GM23338 (cell line): ENCODE measurements at regions not wholly inside any gene's neighbourhood (a gene's known extent, or its start where the extent isn't known, plus 50 kb on each side); places are given as distances from the start of the nearest gene placed in this dataset.

Experiments
- CREB1 ChIP-seq: fragments of 250-450 bp; sonication (Bioruptor Pico); IDR thresholded peaks from 2 replicates; pipeline ENCODE4 v1.5.0; 2020; ENCODE audit warnings: low read depth, mild to moderate bottlenecking, moderate library complexity
- EZH2 ChIP-seq: fragments of 200-600 bp; sonication (generic); IDR thresholded peaks from one replicate; pipeline ENCODE4 v1.8.0; 2017; ENCODE audit warnings: antibody characterized with exemption, mild to moderate bottlenecking, low read depth; ENCODE audit not compliant: unreplicated experiment
- EZH2phosphoT487 ChIP-seq: fragments of 200-600 bp; sonication (generic); IDR thresholded peaks from one replicate; pipeline ENCODE4 v1.8.1; 2018; ENCODE audit warnings: antibody characterized with exemption; ENCODE audit not compliant: unreplicated experiment
- JUNB ChIP-seq: IDR thresholded peaks from one replicate; pipeline ENCODE4 v1.6.1; 2016; ENCODE audit warnings: antibody characterized with exemption; ENCODE audit not compliant: unreplicated experiment
- POLR2AphosphoS5 ChIP-seq: IDR thresholded peaks from 2 replicates; pipeline ENCODE4 v1.6.1; 2016; ENCODE audit warnings: antibody characterized with exemption, low read depth
- ZNF114 ChIP-seq: fragments of 250-450 bp; sonication (Bioruptor Pico); IDR thresholded peaks from 2 replicates; pipeline ENCODE4 v1.5.0; 2020; ENCODE audit warnings: mild to moderate bottlenecking, moderate library complexity
- TF ChIP-seq, protein P1 (sequence below), 2 experiments: fragments of 200-600 bp in 1 of 2; sonication (generic) in 1 of 2; conservative IDR thresholded peaks; 2 replicates each; pipeline versions ENCODE4 v1.5.1 to v1.6.1; 2016 to 2017; ENCODE audit warnings: antibody characterized with exemption in 2 of 2, low read depth in 2 of 2, mild to moderate bottlenecking in 2 of 2, moderate library complexity in 1 of 2
- TF ChIP-seq, protein P2 (sequence below): fragments of 250-450 bp; sonication (Bioruptor Pico); IDR thresholded peaks from 2 replicates; pipeline ENCODE4 v1.5.0; 2020; ENCODE audit warnings: mild to moderate bottlenecking, moderate library complexity
- TF ChIP-seq, protein P3 (sequence below): IDR thresholded peaks from one replicate; pipeline ENCODE4 v1.6.1; 2018; ENCODE audit warnings: antibody characterized with exemption; ENCODE audit not compliant: unreplicated experiment

DNA sequence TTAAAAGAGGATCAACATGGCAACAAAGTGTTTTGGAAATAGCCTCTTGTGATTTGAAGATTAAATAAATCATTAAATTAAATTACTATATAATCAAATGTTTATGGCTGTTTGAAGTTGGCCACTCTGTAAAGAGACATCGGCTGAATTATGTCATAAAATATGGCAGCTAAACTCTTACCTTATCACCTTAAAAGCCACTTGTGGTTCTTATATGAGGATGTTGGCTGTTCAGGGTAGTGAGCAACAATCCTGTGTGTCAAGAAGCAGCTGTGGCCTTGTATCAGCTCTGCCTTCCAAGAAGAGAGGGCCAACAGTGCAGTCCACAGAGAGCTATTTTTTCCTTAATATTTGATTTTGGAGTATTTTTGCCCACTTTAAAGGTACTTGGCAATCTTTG is 113.4 kb upstream of the CDK6 start:
- TF ChIP-seq, protein P1, sequence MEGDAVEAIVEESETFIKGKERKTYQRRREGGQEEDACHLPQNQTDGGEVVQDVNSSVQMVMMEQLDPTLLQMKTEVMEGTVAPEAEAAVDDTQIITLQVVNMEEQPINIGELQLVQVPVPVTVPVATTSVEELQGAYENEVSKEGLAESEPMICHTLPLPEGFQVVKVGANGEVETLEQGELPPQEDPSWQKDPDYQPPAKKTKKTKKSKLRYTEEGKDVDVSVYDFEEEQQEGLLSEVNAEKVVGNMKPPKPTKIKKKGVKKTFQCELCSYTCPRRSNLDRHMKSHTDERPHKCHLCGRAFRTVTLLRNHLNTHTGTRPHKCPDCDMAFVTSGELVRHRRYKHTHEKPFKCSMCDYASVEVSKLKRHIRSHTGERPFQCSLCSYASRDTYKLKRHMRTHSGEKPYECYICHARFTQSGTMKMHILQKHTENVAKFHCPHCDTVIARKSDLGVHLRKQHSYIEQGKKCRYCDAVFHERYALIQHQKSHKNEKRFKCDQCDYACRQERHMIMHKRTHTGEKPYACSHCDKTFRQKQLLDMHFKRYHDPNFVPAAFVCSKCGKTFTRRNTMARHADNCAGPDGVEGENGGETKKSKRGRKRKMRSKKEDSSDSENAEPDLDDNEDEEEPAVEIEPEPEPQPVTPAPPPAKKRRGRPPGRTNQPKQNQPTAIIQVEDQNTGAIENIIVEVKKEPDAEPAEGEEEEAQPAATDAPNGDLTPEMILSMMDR (conservative IDR thresholded peaks at IDR 0.05; ENCODE audit: low read depth in 2 of 2): no peak
- TF ChIP-seq POLR2AphosphoS5: no peak
- TF ChIP-seq, protein P2, sequence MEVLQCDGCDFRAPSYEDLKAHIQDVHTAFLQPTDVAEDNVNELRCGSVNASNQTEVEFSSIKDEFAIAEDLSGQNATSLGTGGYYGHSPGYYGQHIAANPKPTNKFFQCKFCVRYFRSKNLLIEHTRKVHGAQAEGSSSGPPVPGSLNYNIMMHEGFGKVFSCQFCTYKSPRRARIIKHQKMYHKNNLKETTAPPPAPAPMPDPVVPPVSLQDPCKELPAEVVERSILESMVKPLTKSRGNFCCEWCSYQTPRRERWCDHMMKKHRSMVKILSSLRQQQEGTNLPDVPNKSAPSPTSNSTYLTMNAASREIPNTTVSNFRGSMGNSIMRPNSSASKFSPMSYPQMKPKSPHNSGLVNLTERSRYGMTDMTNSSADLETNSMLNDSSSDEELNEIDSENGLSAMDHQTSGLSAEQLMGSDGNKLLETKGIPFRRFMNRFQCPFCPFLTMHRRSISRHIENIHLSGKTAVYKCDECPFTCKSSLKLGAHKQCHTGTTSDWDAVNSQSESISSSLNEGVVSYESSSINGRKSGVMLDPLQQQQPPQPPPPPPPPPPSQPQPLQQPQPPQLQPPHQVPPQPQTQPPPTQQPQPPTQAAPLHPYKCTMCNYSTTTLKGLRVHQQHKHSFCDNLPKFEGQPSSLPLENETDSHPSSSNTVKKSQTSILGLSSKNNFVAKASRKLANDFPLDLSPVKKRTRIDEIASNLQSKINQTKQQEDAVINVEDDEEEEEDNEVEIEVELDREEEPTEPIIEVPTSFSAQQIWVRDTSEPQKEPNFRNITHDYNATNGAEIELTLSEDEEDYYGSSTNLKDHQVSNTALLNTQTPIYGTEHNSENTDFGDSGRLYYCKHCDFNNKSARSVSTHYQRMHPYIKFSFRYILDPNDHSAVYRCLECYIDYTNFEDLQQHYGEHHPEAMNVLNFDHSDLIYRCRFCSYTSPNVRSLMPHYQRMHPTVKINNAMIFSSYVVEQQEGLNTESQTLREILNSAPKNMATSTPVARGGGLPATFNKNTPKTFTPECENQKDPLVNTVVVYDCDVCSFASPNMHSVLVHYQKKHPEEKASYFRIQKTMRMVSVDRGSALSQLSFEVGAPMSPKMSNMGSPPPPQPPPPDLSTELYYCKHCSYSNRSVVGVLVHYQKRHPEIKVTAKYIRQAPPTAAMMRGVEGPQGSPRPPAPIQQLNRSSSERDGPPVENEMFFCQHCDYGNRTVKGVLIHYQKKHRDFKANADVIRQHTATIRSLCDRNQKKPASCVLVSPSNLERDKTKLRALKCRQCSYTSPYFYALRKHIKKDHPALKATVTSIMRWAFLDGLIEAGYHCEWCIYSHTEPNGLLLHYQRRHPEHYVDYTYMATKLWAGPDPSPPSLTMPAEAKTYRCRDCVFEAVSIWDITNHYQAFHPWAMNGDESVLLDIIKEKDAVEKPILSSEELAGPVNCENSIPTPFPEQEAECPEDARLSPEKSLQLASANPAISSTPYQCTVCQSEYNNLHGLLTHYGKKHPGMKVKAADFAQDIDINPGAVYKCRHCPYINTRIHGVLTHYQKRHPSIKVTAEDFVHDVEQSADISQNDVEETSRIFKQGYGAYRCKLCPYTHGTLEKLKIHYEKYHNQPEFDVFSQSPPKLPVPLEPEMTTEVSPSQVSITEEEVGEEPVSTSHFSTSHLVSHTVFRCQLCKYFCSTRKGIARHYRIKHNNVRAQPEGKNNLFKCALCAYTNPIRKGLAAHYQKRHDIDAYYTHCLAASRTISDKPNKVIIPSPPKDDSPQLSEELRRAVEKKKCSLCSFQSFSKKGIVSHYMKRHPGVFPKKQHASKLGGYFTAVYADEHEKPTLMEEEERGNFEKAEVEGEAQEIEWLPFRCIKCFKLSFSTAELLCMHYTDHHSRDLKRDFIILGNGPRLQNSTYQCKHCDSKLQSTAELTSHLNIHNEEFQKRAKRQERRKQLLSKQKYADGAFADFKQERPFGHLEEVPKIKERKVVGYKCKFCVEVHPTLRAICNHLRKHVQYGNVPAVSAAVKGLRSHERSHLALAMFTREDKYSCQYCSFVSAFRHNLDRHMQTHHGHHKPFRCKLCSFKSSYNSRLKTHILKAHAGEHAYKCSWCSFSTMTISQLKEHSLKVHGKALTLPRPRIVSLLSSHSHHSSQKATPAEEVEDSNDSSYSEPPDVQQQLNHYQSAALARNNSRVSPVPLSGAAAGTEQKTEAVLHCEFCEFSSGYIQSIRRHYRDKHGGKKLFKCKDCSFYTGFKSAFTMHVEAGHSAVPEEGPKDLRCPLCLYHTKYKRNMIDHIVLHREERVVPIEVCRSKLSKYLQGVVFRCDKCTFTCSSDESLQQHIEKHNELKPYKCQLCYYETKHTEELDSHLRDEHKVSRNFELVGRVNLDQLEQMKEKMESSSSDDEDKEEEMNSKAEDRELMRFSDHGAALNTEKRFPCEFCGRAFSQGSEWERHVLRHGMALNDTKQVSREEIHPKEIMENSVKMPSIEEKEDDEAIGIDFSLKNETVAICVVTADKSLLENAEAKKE: no peak
- TF ChIP-seq EZH2phosphoT487: no peak
- TF ChIP-seq, protein P3, sequence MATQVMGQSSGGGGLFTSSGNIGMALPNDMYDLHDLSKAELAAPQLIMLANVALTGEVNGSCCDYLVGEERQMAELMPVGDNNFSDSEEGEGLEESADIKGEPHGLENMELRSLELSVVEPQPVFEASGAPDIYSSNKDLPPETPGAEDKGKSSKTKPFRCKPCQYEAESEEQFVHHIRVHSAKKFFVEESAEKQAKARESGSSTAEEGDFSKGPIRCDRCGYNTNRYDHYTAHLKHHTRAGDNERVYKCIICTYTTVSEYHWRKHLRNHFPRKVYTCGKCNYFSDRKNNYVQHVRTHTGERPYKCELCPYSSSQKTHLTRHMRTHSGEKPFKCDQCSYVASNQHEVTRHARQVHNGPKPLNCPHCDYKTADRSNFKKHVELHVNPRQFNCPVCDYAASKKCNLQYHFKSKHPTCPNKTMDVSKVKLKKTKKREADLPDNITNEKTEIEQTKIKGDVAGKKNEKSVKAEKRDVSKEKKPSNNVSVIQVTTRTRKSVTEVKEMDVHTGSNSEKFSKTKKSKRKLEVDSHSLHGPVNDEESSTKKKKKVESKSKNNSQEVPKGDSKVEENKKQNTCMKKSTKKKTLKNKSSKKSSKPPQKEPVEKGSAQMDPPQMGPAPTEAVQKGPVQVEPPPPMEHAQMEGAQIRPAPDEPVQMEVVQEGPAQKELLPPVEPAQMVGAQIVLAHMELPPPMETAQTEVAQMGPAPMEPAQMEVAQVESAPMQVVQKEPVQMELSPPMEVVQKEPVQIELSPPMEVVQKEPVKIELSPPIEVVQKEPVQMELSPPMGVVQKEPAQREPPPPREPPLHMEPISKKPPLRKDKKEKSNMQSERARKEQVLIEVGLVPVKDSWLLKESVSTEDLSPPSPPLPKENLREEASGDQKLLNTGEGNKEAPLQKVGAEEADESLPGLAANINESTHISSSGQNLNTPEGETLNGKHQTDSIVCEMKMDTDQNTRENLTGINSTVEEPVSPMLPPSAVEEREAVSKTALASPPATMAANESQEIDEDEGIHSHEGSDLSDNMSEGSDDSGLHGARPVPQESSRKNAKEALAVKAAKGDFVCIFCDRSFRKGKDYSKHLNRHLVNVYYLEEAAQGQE: no peak
- TF ChIP-seq EZH2: no peak
- no peak for TF ChIP-seq CREB1 (CRISPR knock-in tag)
- no peak for TF ChIP-seq ZNF114 (CRISPR knock-in tag)
- no peak for TF ChIP-seq JUNB
